ENCODE measurements at regions not wholly inside any gene's neighbourhood (a gene's known extent, or its start where the extent isn't known, plus 50 kb on each side); places are given as distances from the start of the nearest gene placed in this dataset.

DNA sequence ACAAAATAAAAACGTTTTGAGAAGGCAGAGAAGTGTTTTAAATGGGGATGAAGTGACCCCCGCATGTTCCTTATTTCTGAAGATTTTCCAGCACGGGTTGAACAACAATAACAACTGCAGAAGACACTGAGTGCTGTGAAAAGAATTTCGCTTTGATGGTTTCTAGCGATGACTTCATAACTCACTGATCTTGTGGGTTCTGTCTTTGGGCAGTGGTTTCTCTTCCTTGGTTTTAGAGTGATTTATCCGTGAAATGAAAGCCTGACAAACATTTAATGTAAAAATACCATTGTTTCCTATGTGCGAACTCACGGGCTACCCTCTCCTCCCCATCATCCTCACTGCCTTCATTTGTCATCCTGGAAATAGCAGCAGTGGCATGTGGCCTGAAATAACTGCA, 793.9 kb downstream of the QKI start:
- no peak for TF ChIP-seq POLR2A (IDR thresholded peaks at IDR 0.05)
- TF ChIP-seq, protein P1, sequence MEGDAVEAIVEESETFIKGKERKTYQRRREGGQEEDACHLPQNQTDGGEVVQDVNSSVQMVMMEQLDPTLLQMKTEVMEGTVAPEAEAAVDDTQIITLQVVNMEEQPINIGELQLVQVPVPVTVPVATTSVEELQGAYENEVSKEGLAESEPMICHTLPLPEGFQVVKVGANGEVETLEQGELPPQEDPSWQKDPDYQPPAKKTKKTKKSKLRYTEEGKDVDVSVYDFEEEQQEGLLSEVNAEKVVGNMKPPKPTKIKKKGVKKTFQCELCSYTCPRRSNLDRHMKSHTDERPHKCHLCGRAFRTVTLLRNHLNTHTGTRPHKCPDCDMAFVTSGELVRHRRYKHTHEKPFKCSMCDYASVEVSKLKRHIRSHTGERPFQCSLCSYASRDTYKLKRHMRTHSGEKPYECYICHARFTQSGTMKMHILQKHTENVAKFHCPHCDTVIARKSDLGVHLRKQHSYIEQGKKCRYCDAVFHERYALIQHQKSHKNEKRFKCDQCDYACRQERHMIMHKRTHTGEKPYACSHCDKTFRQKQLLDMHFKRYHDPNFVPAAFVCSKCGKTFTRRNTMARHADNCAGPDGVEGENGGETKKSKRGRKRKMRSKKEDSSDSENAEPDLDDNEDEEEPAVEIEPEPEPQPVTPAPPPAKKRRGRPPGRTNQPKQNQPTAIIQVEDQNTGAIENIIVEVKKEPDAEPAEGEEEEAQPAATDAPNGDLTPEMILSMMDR (IDR thresholded peaks at IDR 0.05), result no peak
